Retinal pigment epithelial cell (primary cell): ENCODE measurements at regions not wholly inside any gene's neighbourhood (a gene's known extent, or its start where the extent isn't known, plus 50 kb on each side); places are given as distances from the start of the nearest gene placed in this dataset.

ENCODE experiments used
- DNase-seq: peaks from one replicate; pipeline ENCODE4 v3.0.0-alpha.2; 2010; ENCODE audit warnings: low read depth
- H3K4me3 ChIP-seq: 2 replicates; pipeline ENCODE4 v1.5.1; 2011; ENCODE audit warnings: mild to moderate bottlenecking, low read length, control low read depth, moderate library complexity
- TF ChIP-seq, protein P1 (sequence below): conservative IDR thresholded peaks from 2 replicates; pipeline ENCODE4 v1.5.1; 2011; ENCODE audit warnings: low read depth, low read length, control low read depth, inconsistent platforms

DNA sequence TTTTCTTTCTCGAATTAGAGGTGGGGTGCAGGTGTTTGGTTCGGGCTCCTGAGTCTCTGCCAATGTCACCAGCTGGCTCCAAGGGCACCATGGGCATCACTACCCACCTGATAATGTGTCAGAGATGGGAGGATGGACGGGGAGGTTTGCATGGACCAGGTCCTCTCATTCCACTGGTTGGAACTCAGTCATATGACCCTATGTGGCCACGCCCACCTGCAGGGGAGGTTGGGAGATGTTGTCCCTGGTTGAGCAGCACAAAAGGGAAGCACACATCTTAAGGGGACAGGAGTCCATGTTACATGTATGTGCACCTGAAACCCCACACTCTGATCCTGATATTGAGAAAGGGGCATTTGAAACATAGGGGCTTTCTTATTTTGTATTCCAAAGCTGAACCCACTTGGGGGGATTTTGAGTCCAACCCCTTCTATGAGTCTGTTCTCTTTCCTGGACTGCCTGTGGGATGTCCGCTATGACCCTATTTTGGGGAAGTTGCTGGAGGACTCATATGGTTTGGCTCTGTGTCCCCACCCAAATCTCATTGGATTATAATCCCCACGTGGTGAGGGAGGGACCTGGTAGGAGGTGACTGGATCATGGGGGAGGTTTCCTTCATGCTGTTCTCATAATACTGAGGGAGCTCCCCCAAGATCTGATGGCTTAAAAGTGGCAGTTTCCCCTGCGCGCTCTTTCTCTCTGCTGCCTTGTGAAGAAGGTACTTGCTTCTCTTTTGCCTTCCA, 66.9 kb upstream of the BAIAP2L1 start:
- H3K4me3 ChIP-seq = no peak overlapping the region
- DNase-seq = no peak
- TF ChIP-seq, protein P1, sequence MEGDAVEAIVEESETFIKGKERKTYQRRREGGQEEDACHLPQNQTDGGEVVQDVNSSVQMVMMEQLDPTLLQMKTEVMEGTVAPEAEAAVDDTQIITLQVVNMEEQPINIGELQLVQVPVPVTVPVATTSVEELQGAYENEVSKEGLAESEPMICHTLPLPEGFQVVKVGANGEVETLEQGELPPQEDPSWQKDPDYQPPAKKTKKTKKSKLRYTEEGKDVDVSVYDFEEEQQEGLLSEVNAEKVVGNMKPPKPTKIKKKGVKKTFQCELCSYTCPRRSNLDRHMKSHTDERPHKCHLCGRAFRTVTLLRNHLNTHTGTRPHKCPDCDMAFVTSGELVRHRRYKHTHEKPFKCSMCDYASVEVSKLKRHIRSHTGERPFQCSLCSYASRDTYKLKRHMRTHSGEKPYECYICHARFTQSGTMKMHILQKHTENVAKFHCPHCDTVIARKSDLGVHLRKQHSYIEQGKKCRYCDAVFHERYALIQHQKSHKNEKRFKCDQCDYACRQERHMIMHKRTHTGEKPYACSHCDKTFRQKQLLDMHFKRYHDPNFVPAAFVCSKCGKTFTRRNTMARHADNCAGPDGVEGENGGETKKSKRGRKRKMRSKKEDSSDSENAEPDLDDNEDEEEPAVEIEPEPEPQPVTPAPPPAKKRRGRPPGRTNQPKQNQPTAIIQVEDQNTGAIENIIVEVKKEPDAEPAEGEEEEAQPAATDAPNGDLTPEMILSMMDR = no peak

DNA sequence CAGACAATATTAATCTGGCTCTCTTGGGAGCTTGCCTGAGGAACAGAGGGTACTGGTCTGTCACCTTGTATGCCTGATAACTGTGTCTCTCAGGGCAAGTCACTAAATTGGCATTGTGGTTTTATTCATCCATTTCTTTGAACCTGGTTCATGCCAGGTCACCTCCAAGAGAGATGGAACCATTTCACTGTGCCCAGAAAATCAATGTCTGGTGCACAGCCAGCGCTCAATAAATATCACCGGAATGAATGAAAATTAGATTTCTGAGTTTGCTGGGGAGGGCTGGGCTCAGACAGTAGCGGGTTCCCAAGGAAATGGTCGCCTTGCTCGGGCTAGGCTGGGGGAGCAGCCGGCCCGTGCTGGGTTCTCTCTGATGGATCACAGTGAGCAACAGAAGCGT, 64.1 kb upstream of the BAIAP2L1 start:
- DNase-seq = no peak
- no peak overlapping the region for H3K4me3 ChIP-seq
- TF ChIP-seq, protein P1 = no peak

DNA sequence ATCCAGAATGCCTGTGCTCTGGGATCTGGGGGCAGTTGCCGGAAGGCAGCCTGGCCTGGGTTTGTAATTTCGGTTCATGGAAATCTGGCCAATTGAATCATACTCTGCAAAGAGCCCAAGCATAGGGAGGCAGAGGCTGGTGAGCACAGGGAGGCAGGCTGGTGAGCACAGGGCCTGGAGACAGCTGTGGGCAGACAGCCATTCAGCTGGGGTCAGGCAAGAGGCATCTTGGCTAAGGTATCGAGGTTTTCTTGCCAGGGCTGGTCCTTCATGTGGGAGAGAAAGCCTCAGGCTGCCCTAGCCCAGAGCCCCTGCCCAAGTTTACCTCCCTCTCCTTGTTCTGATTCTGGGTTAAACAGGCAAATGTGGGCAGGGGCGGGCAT, 63.7 kb upstream of the BAIAP2L1 start:
- H3K4me3 ChIP-seq = no peak overlapping the region
- no peak for DNase-seq
- TF ChIP-seq, protein P1 = no peak

DNA sequence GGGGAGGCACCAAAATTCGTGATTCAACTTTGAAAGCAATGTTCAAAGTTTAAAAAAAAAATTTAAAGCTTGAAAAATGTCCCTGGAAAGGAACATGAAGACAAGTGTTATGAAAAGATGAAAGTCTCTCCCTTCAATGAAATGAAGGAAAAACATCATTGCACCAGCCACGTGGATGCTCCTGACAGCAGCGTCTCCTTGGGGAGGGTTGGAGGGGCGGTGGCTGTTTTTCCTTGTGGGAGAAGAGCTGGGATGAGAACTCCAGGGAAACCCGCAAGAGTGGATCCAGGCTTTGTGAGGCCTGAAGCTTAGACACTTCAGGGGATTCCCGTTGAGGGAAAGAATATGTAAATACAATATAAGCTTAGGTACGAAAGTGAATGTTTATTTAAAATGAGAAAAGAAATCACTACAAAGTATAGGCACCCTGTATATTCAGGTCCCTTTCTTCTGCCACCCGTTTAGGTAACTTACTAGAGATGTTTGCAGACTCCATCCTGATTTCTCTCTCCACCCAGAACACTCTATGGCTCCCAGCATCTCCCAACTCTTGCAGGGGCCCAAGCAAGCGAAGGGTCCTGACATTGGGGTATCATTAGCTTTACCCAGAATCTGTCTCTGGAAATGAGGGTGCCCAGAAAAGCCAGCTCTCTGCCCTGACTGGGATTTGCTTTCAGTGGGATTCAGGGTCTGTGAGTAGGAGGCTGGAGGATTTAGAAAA, 63.1 kb upstream of the BAIAP2L1 start:
- H3K4me3 ChIP-seq = no peak overlapping the region
- TF ChIP-seq, protein P1 = no peak
- no peak for DNase-seq

GRCh38 chr7:98462911-98463633, 62.2 kb upstream of the BAIAP2L1 start:
- DNase-seq = no peak
- TF ChIP-seq, protein P1 = no peak
- H3K4me3 ChIP-seq = no peak overlapping the region

GRCh38 chr7:98460902-98461301, 60.0 kb upstream of the BAIAP2L1 start:
- TF ChIP-seq, protein P1 = no peak
- DNase-seq = no peak
- no peak overlapping the region for H3K4me3 ChIP-seq
